Cardiac muscle cell (in vitro differentiated cells and primary cell): ENCODE measurements at regions not wholly inside any gene's neighbourhood (a gene's known extent, or its start where the extent isn't known, plus 50 kb on each side); places are given as distances from the start of the nearest gene placed in this dataset.

ENCODE experiments used
- DNase-seq, 2 donors: peaks; one replicate each; pipeline versions ENCODE4 v3.0.0 to v3.0.0-alpha.2; 2010 to 2017; ENCODE audit warnings: low read depth in 1 of 2, low spot score in 1 of 2
- H3K27ac ChIP-seq: fragments of 200-600 bp; sonication (generic); 2 replicates; pipeline ENCODE4 v1.5.1; 2016
- H3K27me3 ChIP-seq: fragments of 200-600 bp; sonication (generic); 2 replicates; pipeline ENCODE4 v1.6.0; 2016; ENCODE audit warnings: control low read depth
- H3K36me3 ChIP-seq: fragments of 200-600 bp; sonication (generic); 2 replicates; pipeline ENCODE4 v1.5.1; 2016; ENCODE audit warnings: control low read depth
- H3K4me1 ChIP-seq: fragments of 200-600 bp; sonication (generic); 2 replicates; pipeline ENCODE4 v1.8.1; 2017; ENCODE audit warnings: low read depth, mild to moderate bottlenecking, mixed run types
- H3K4me3 ChIP-seq: fragments of 200-600 bp; sonication (generic); 2 replicates; pipeline ENCODE4 v1.5.1; 2016; ENCODE audit warnings: mild to moderate bottlenecking
- H3K9me3 ChIP-seq: fragments of 200-600 bp; sonication (generic); 2 replicates; pipeline ENCODE4 v1.5.1; 2017; ENCODE audit warnings: low read depth, mild to moderate bottlenecking, control low read depth
- CTCF ChIP-seq: IDR thresholded peaks from 2 replicates; pipeline ENCODE4 v1.5.1; 2012; ENCODE audit warnings: low read depth, mild to moderate bottlenecking, low read length

GRCh38 chr12:34302131-34302885, 280.0 kb downstream of the ALG10 start:
- Histone ChIP-seq H3K27me3 (no peaks in the 10 kb centered on the region), H3K4me3 (no peak overlapping the region), H3K4me1 (no peaks in the 10 kb centered on the region), H3K36me3 (no peaks in the 10 kb centered on the region), H3K9me3 (no peaks in the 10 kb centered on the region), H3K27ac (no peak overlapping the region)
- no peak for DNase-seq
- TF ChIP-seq CTCF = no peak

- Histone ChIP-seq H3K4me1 (no peaks in the 10 kb centered on the region), H3K9me3 (no peaks in the 10 kb centered on the region), H3K36me3 (no peaks in the 10 kb centered on the region), H3K27me3 (no peaks in the 10 kb centered on the region), H3K4me3 (no peak overlapping the region), H3K27ac (no peak overlapping the region)
- TF ChIP-seq CTCF = no peak
- no peak for DNase-seq
Observed at GRCh38 chr12:34303091-34303870, 281.0 kb downstream of the ALG10 start.

- H3K27ac ChIP-seq = no peak overlapping the region
- TF ChIP-seq CTCF = no peak
- H3K36me3 ChIP-seq = no peaks in the 10 kb centered on the region
- no peaks in the 10 kb centered on the region for H3K4me1 ChIP-seq
- no peak for DNase-seq
- H3K4me3 ChIP-seq = no peak overlapping the region
- no peaks in the 10 kb centered on the region for H3K9me3 ChIP-seq
- no peaks in the 10 kb centered on the region for H3K27me3 ChIP-seq
Observed at GRCh38 chr12:34304001-34304400, 281.7 kb downstream of the ALG10 start.

- Histone ChIP-seq H3K27me3 (no peaks in the 10 kb centered on the region), H3K9me3 (no peaks in the 10 kb centered on the region), H3K4me3 (no peak overlapping the region), H3K36me3 (no peaks in the 10 kb centered on the region), H3K27ac (no peak overlapping the region), H3K4me1 (no peaks in the 10 kb centered on the region)
- no peak for TF ChIP-seq CTCF
- DNase-seq = no peak
Observed at GRCh38 chr12:34304546-34304945, 282.2 kb downstream of the ALG10 start.

- TF ChIP-seq CTCF = no peak
- no peak overlapping the region for H3K4me3 ChIP-seq
- no peaks in the 10 kb centered on the region for H3K27me3 ChIP-seq
- no peaks in the 10 kb centered on the region for H3K4me1 ChIP-seq
- no peaks in the 10 kb centered on the region for H3K36me3 ChIP-seq
- no peak overlapping the region for H3K27ac ChIP-seq
- H3K9me3 ChIP-seq = no peaks in the 10 kb centered on the region
- no peak for DNase-seq
Observed at GRCh38 chr12:34305176-34305575, 282.9 kb downstream of the ALG10 start.
